ENCODE measurements at regions not wholly inside any gene's neighbourhood (a gene's known extent, or its start where the extent isn't known, plus 50 kb on each side); places are given as distances from the start of the nearest gene placed in this dataset.
"Not testable (repeated sequence)": the region's sequence is repeated elsewhere in the genome, so short reads cannot be mapped to it uniquely, and the experiment has no call there.

DNA sequence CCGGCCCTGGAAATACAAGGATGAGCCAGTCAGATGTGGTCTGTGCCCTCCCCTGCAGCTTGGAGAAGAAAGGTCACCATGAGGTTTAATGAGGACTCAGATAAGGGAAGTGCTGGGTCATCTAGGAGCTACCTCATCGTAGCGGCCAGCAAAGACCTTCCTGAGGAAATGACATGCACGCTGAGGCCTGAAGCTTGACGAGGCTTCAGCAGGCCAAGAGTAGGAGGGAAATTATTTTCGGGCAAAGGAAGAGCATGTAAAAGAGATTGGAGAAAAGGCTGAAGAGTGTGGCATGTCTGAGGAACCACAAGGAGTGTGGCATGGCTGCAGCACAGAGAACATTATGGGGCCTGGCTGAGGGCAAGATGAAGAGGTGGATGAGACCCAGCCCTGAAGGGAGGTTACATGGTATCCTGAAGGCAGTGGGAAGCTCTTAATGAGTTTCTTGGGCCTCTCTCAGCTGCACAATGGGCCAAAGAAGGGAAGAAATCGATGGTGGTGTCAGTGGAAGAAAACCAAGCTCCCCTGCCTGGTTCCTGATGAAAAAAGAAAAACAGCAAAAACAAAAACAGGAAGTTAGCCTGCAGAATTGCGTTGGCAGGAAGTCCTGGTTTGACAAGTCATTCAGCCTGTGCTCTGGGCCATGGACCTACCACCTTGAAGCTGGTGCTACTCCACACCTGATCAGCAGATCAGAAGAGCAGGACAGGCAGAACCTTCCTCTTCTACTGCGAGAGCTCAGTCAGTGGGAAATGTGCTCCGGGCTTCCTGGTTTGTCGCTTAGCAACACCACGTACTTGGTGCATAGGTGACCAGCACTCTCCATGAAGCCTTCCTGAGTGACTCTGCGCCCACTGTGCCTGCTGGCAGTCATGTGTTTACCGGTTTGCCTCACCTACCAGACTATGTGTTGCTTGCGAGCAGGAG, 134.5 kb upstream of the KLF3 start:
- Histone ChIP-seq H3K27ac (no peak overlapping the region), H3K4me3 (ENCODE audit: low read depth, low read length) (no peak overlapping the region), H3K27me3 (ENCODE audit: insufficient read depth, low read depth, severe bottlenecking) (no peaks in the 10 kb centered on the region), H3K9me3 (ENCODE audit: severe bottlenecking) (no peaks in the 10 kb centered on the region), H3K36me3 (no peaks in the 10 kb centered on the region)
- no peak for DNase-seq
- TF ChIP-seq, protein P1, sequence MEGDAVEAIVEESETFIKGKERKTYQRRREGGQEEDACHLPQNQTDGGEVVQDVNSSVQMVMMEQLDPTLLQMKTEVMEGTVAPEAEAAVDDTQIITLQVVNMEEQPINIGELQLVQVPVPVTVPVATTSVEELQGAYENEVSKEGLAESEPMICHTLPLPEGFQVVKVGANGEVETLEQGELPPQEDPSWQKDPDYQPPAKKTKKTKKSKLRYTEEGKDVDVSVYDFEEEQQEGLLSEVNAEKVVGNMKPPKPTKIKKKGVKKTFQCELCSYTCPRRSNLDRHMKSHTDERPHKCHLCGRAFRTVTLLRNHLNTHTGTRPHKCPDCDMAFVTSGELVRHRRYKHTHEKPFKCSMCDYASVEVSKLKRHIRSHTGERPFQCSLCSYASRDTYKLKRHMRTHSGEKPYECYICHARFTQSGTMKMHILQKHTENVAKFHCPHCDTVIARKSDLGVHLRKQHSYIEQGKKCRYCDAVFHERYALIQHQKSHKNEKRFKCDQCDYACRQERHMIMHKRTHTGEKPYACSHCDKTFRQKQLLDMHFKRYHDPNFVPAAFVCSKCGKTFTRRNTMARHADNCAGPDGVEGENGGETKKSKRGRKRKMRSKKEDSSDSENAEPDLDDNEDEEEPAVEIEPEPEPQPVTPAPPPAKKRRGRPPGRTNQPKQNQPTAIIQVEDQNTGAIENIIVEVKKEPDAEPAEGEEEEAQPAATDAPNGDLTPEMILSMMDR (IDR thresholded peaks at IDR 0.05; ENCODE audit: low read depth, low read length) = no peak

- no peak overlapping the region for H3K4me3 ChIP-seq (ENCODE audit: low read depth, low read length)
- DNase-seq = no peak
- H3K27ac ChIP-seq = no peak overlapping the region
- H3K9me3 ChIP-seq (ENCODE audit: severe bottlenecking) = no peaks in the 10 kb centered on the region
- H3K36me3 ChIP-seq = no peaks in the 10 kb centered on the region
- no peaks in the 10 kb centered on the region for H3K27me3 ChIP-seq (ENCODE audit: insufficient read depth, low read depth, severe bottlenecking)
- TF ChIP-seq, protein P1 (IDR thresholded peaks at IDR 0.05; ENCODE audit: low read depth, low read length) = no peak
Measured at GRCh38 chr4:38530486-38530885, 133.5 kb upstream of the KLF3 start.

GRCh38 chr4:38531141-38531727, 132.8 kb upstream of the KLF3 start:
- Histone ChIP-seq H3K27me3 (ENCODE audit: insufficient read depth, low read depth, severe bottlenecking) (no peaks in the 10 kb centered on the region), H3K36me3 (no peaks in the 10 kb centered on the region), H3K4me3 (ENCODE audit: low read depth, low read length) (no peak overlapping the region), H3K9me3 (ENCODE audit: severe bottlenecking) (no peaks in the 10 kb centered on the region), H3K27ac (no peak overlapping the region)
- no peak for DNase-seq
- TF ChIP-seq, protein P1 (IDR thresholded peaks at IDR 0.05; ENCODE audit: low read depth, low read length) = no peak

GRCh38 chr4:38532908-38533499, 131.0 kb upstream of the KLF3 start:
- H3K4me3 ChIP-seq (ENCODE audit: low read depth, low read length) = no peak overlapping the region
- H3K27me3 ChIP-seq (ENCODE audit: insufficient read depth, low read depth, severe bottlenecking) = no peaks in the 10 kb centered on the region
- no peak for DNase-seq
- H3K9me3 ChIP-seq (ENCODE audit: severe bottlenecking) = no peaks in the 10 kb centered on the region
- no peaks in the 10 kb centered on the region for H3K36me3 ChIP-seq
- TF ChIP-seq, protein P1 (IDR thresholded peaks at IDR 0.05; ENCODE audit: low read depth, low read length) = no peak
- H3K27ac ChIP-seq = no peak overlapping the region

DNA sequence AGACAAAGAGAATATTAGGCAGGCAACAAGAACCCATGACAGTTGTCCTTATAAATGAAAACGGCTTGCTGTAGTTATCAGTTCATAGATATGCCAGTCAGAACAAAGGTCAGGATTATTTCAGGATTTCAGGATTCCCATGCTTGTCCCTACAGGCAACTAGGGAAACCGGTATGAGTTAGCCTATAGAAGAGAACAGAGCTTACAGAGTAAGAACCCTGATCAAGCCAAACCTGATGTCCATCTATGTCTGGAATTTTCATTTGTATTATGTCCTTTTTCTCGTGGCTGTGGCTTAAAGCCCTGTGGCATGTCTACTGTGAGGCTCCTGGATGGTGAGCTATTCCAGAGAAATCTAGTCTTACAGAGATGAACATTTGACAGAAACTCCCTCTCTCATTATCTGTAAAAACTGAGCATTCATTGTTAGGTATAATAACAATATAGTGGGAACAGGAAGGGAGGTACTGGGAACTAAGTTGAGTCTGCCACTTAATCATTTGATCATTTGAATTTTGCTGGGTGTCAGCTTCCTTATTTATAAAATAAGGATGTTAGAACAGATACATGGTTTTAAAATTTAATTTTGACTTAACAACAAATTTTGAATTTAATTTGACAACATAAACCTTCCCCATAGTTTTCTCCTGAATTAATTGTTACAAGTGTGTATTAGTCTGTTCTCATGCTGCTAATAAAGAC, 129.5 kb upstream of the KLF3 start:
- TF ChIP-seq, protein P1 (IDR thresholded peaks at IDR 0.05; ENCODE audit: low read depth, low read length) = no peak
- H3K9me3 ChIP-seq (ENCODE audit: severe bottlenecking) = no peaks in the 10 kb centered on the region
- DNase-seq = no peak
- no peak overlapping the region for H3K27ac ChIP-seq
- no peaks in the 10 kb centered on the region for H3K27me3 ChIP-seq (ENCODE audit: insufficient read depth, low read depth, severe bottlenecking)
- H3K4me3 ChIP-seq (ENCODE audit: low read depth, low read length) = no peak overlapping the region
- H3K36me3 ChIP-seq = no peaks in the 10 kb centered on the region

- not testable (repeated sequence) for H3K27me3 ChIP-seq (ENCODE audit: insufficient read depth, low read depth, severe bottlenecking); H3K27ac ChIP-seq; DNase-seq; H3K36me3 ChIP-seq; H3K4me3 ChIP-seq (ENCODE audit: low read depth, low read length); H3K9me3 ChIP-seq (ENCODE audit: severe bottlenecking)
Measured at GRCh38 chr4:38535071-38535470, 128.9 kb upstream of the KLF3 start.

Measured in WERI-Rb-1 (cell line).